Aorta (tissue), 5 donors: ENCODE measurements at regions not wholly inside any gene's neighbourhood (a gene's known extent, or its start where the extent isn't known, plus 50 kb on each side); places are given as distances from the start of the nearest gene placed in this dataset.

Source experiments
- ATAC-seq: fragments of 200-7000 bp; cut with Tn5 transposase; one replicate; pipeline ENCODE4 v1.9.1; 2022; ENCODE audit warnings: moderate library complexity; ENCODE audit not compliant: low FRiP score
- DNase-seq, 2 donors: peaks; one replicate each; pipeline ENCODE4 v3.0.0-alpha.2; 2020
- H3K27ac ChIP-seq, 2 donors: one replicate each; pipeline ENCODE4 v1.5.1; 2013; ENCODE audit warnings: low read length in 2 of 2, mild to moderate bottlenecking in 2 of 2, moderate library complexity in 2 of 2, control low read depth in 1 of 2, inconsistent platforms in 1 of 2, low read depth in 1 of 2
- H3K27me3 ChIP-seq, 2 donors: one replicate each; pipeline ENCODE4 v1.6.1; 2013; ENCODE audit warnings: control low read depth in 1 of 2, low read length in 1 of 2, mild to moderate bottlenecking in 1 of 2, moderate library complexity in 1 of 2; ENCODE audit not compliant: insufficient read depth in 2 of 2, control insufficient read depth in 1 of 2
- H3K36me3 ChIP-seq, 2 donors: one replicate each; pipeline ENCODE4 v1.6.1; 2013; ENCODE audit warnings: control low read depth in 1 of 2, low read length in 1 of 2, mild to moderate bottlenecking in 1 of 2; ENCODE audit not compliant: insufficient read depth in 2 of 2, control insufficient read depth in 1 of 2
- H3K4me1 ChIP-seq, 2 donors: one replicate each; pipeline ENCODE4 v1.6.1; 2013; ENCODE audit warnings: low read length in 2 of 2, control low read depth in 1 of 2, mild to moderate bottlenecking in 1 of 2, moderate library complexity in 1 of 2; ENCODE audit not compliant: insufficient read depth in 2 of 2, control insufficient read depth in 1 of 2
- H3K4me3 ChIP-seq, 2 donors: one replicate each; pipeline ENCODE4 v1.5.1; 2013; ENCODE audit warnings: low read length in 2 of 2, control low read depth in 1 of 2, mild to moderate bottlenecking in 1 of 2
- H3K9me3 ChIP-seq: one replicate; pipeline ENCODE4 v1.6.1; 2013; ENCODE audit warnings: mild to moderate bottlenecking, low read length; ENCODE audit not compliant: control insufficient read depth
- WGBS, 2 donors: extraction: QIAGEN DNeasy Blood & Tissue Kit; methylation state at CpG; one replicate each; pipeline ENCODE4 v1.1.7; 2013; 5-methylcytosine and 5-hydroxymethylcytosine counted together
- intact Hi-C, 2 donors: fragments of 100-400 bp; cut with DNase I; formaldehyde crosslinking; loops; one replicate each; pipeline versions ENCODE4 v1.14.2 to v1.15.0; 2022
- donor health status: healthy with polysubstance abuse.
- donor health status: Bipolar disorder and iron deficiency.
- donor health status: DM: no; HTN: no; CAD: no.
- donor health status: DM: no; HTN: no; CAD: no.
- donor health status: DM: yes; HTN: yes; CAD: no.

GRCh38 chr19:30094756-30095140, 152.7 kb downstream of the URI1 start:
- DNase-seq, result peak; percentile 15 to 43
- H3K9me3 ChIP-seq, result no peaks in the 10 kb centered on the region
- WGBS, 2 donors, result 87 to 92% methylated on average over 3 of the region's 3 CpGs
- intact Hi-C loops, result no loop called here
- H3K27me3 ChIP-seq, result no peaks in the 10 kb centered on the region
- H3K27ac ChIP-seq, result no peak overlapping the region
- H3K4me3 ChIP-seq, result no peak overlapping the region
- no peak for ATAC-seq
- H3K36me3 ChIP-seq, result no peaks in the 10 kb centered on the region
- H3K4me1 ChIP-seq, result no peaks in the 10 kb centered on the region

GRCh38 chr19:30095171-30095570, 153.1 kb downstream of the URI1 start:
- Histone ChIP-seq H3K9me3 (no peaks in the 10 kb centered on the region), H3K27ac (no peak overlapping the region), H3K36me3 (no peaks in the 10 kb centered on the region), H3K4me3 (no peak overlapping the region), H3K4me1 (no peaks in the 10 kb centered on the region), H3K27me3 (no peaks in the 10 kb centered on the region)
- 79 to 86% methylated on average over 3 of the region's 3 CpGs for WGBS, 2 donors
- ATAC-seq, result no peak
- DNase-seq, result peak; percentile 44 to 56
- intact Hi-C loops, result no loop called here

- WGBS, 2 donors, result 76 to 86% methylated on average over 18 to 19 of the region's 19 CpGs
- no peaks in the 10 kb centered on the region for H3K4me1 ChIP-seq
- H3K9me3 ChIP-seq, result no peaks in the 10 kb centered on the region
- DNase-seq (peak; percentile 16 to 62), ATAC-seq (no peak)
- intact Hi-C loops, result no loop called here
- no peaks in the 10 kb centered on the region for H3K27me3 ChIP-seq
- H3K27ac ChIP-seq, result no peak overlapping the region
- no peaks in the 10 kb centered on the region for H3K36me3 ChIP-seq
- no peak overlapping the region for H3K4me3 ChIP-seq
Observed at GRCh38 chr19:30096596-30097370, 154.7 kb downstream of the URI1 start.

GRCh38 chr19:30097746-30098280, 155.8 kb downstream of the URI1 start:
- Histone ChIP-seq H3K27me3 (no peaks in the 10 kb centered on the region), H3K9me3 (no peaks in the 10 kb centered on the region), H3K4me1 (no peaks in the 10 kb centered on the region), H3K27ac (no peak overlapping the region), H3K4me3 (no peak overlapping the region), H3K36me3 (no peaks in the 10 kb centered on the region)
- DNase-seq (peak; percentile 6 to 51), ATAC-seq (no peak)
- 85 to 88% methylated on average over 9 of the region's 9 CpGs for whole genome bisulfite sequencing, 2 donors
- intact Hi-C loops, result no loop called here

GRCh38 chr19:30102239-30102638, 160.2 kb downstream of the URI1 start:
- Histone ChIP-seq H3K27me3 (no peaks in the 10 kb centered on the region), H3K27ac (no peak overlapping the region), H3K36me3 (no peaks in the 10 kb centered on the region), H3K4me1 (no peaks in the 10 kb centered on the region), H3K4me3 (no peak overlapping the region), H3K9me3 (no peaks in the 10 kb centered on the region)
- ATAC-seq (no peak), DNase-seq (peak in 1 of 2 donors; percentile 38)
- 95 to 98% methylated on average over 6 of the region's 6 CpGs for WGBS, 2 donors
- intact Hi-C loops, result no loop called here

GRCh38 chr19:30102666-30103065, 160.6 kb downstream of the URI1 start:
- H3K36me3 ChIP-seq, result no peaks in the 10 kb centered on the region
- WGBS, 2 donors, result 87 to 92% methylated on average over 7 of the region's 7 CpGs
- H3K9me3 ChIP-seq, result no peaks in the 10 kb centered on the region
- DNase-seq, result no peak
- no peak overlapping the region for H3K27ac ChIP-seq
- ATAC-seq, result no peak
- intact Hi-C loops, result no loop called here
- H3K4me3 ChIP-seq, result no peak overlapping the region
- no peaks in the 10 kb centered on the region for H3K27me3 ChIP-seq
- no peaks in the 10 kb centered on the region for H3K4me1 ChIP-seq

- H3K9me3 ChIP-seq, result no peaks in the 10 kb centered on the region
- peak; percentile 6 to 55 for DNase-seq
- H3K27ac ChIP-seq, result no peak overlapping the region
- no peaks in the 10 kb centered on the region for H3K4me1 ChIP-seq
- H3K27me3 ChIP-seq, result no peaks in the 10 kb centered on the region
- WGBS, 2 donors, result 71 to 78% methylated on average over 7 of the region's 7 CpGs
- ATAC-seq, result no peak
- intact Hi-C loops, result no loop called here
- H3K4me3 ChIP-seq, result no peak overlapping the region
- no peaks in the 10 kb centered on the region for H3K36me3 ChIP-seq
Observed at GRCh38 chr19:30103981-30104380, 161.9 kb downstream of the URI1 start.

GRCh38 chr19:30105316-30105715, 163.3 kb downstream of the URI1 start:
- no peak for DNase-seq
- 91 to 94% methylated on average over 8 of the region's 8 CpGs for WGBS, 2 donors
- Histone ChIP-seq H3K27me3 (no peaks in the 10 kb centered on the region), H3K4me3 (no peak overlapping the region), H3K27ac (no peak overlapping the region), H3K9me3 (no peaks in the 10 kb centered on the region), H3K4me1 (no peaks in the 10 kb centered on the region), H3K36me3 (no peaks in the 10 kb centered on the region)
- intact Hi-C loops, result no loop called here
- no peak for ATAC-seq

- intact Hi-C loops, result no loop called here
- 79 to 80% methylated on average over 6 of the region's 6 CpGs for WGBS, 2 donors
- Histone ChIP-seq H3K36me3 (no peaks in the 10 kb centered on the region), H3K27me3 (no peaks in the 10 kb centered on the region), H3K4me1 (no peaks in the 10 kb centered on the region), H3K9me3 (no peaks in the 10 kb centered on the region), H3K4me3 (no peak overlapping the region), H3K27ac (no peak overlapping the region)
- DNase-seq, result no peak
- no peak for ATAC-seq
Observed at GRCh38 chr19:30105727-30106126, 163.7 kb downstream of the URI1 start.
